ENCODE measurements at regions not wholly inside any gene's neighbourhood (a gene's known extent, or its start where the extent isn't known, plus 50 kb on each side); places are given as distances from the start of the nearest gene placed in this dataset.
"Not testable (repeated sequence)": the region's sequence is repeated elsewhere in the genome, so short reads cannot be mapped to it uniquely, and the experiment has no call there.

- DNase-seq (ENCODE audit: low spot score), result no peak
Observed at GRCh38 chr16:60407034-60407433, 1629.2 kb downstream of the CDH8 start.

- DNase-seq (ENCODE audit: low spot score), result no peak
Observed at GRCh38 chr16:60405286-60405685, 1631.0 kb downstream of the CDH8 start.

- DNase-seq (ENCODE audit: low spot score), result no peak
Observed at GRCh38 chr16:60404401-60404800, 1631.8 kb downstream of the CDH8 start.

GRCh38 chr16:60402941-60403340, 1633.3 kb downstream of the CDH8 start:
- not testable (repeated sequence) for DNase-seq (ENCODE audit: low spot score)

- no peak for DNase-seq (ENCODE audit: low spot score)
Observed at GRCh38 chr16:60392380-60392779, 1643.9 kb downstream of the CDH8 start.

- no peak for DNase-seq (ENCODE audit: low spot score)
Observed at GRCh38 chr16:60371591-60371990, 1637.5 kb upstream of the GOT2 start.

GRCh38 chr16:60367739-60368138, 1633.6 kb upstream of the GOT2 start:
- no peak for DNase-seq (ENCODE audit: low spot score)

- no peak for DNase-seq (ENCODE audit: low spot score)
Observed at GRCh38 chr16:60363566-60363965, 1629.5 kb upstream of the GOT2 start.

GRCh38 chr16:60359866-60360265, 1625.8 kb upstream of the GOT2 start:
- not testable (repeated sequence) for DNase-seq (ENCODE audit: low spot score)

- DNase-seq (ENCODE audit: low spot score), result not testable (repeated sequence)
Observed at GRCh38 chr16:60359412-60359811, 1625.3 kb upstream of the GOT2 start.

GRCh38 chr16:60357876-60358522, 1623.9 kb upstream of the GOT2 start:
- DNase-seq (ENCODE audit: low spot score), result not testable (repeated sequence)

GRCh38 chr16:60346256-60346655, 1612.1 kb upstream of the GOT2 start:
- no peak for DNase-seq (ENCODE audit: low spot score)

- DNase-seq (ENCODE audit: low spot score), result no peak
Observed at GRCh38 chr16:60337671-60338070, 1603.6 kb upstream of the GOT2 start.

- DNase-seq (ENCODE audit: low spot score), result no peak
Observed at GRCh38 chr16:60331168-60331567, 1597.1 kb upstream of the GOT2 start.

- no peak for DNase-seq (ENCODE audit: low spot score)
Observed at GRCh38 chr16:60329108-60329507, 1595.0 kb upstream of the GOT2 start.

GRCh38 chr16:60328152-60328551, 1594.0 kb upstream of the GOT2 start:
- no peak for DNase-seq (ENCODE audit: low spot score)

GRCh38 chr16:60318486-60318885, 1584.4 kb upstream of the GOT2 start:
- no peak for DNase-seq (ENCODE audit: low spot score)

- DNase-seq (ENCODE audit: low spot score), result no peak
Observed at GRCh38 chr16:60310846-60311445, 1576.8 kb upstream of the GOT2 start.

GRCh38 chr16:60304720-60305119, 1570.6 kb upstream of the GOT2 start:
- no peak for DNase-seq (ENCODE audit: low spot score)

- DNase-seq (ENCODE audit: low spot score), result no peak
Observed at GRCh38 chr16:60304066-60304465, 1570.0 kb upstream of the GOT2 start.

GRCh38 chr16:60302676-60303075, 1568.6 kb upstream of the GOT2 start:
- DNase-seq (ENCODE audit: low spot score), result no peak

GRCh38 chr16:60302261-60302660, 1568.1 kb upstream of the GOT2 start:
- DNase-seq (ENCODE audit: low spot score), result no peak

GRCh38 chr16:60299241-60299776, 1565.2 kb upstream of the GOT2 start:
- DNase-seq (ENCODE audit: low spot score), result no peak

Data from mesenteric fat pad (tissue), 1 donor.